NCI-H146 treated with DMSO at 0.1 percent for 48 hours (cell line): ENCODE measurements at regions not wholly inside any gene's neighbourhood (a gene's known extent, or its start where the extent isn't known, plus 50 kb on each side); places are given as distances from the start of the nearest gene placed in this dataset.
A peak's percentile ranks its signal among the peaks of the same experiment; 100 is the strongest.

Experiments
- DNase-seq: peaks from one replicate; lab custom pipeline; 2025; ENCODE audit not compliant: unreplicated experiment; lab: John Stamatoyannopoulos, UW

DNA sequence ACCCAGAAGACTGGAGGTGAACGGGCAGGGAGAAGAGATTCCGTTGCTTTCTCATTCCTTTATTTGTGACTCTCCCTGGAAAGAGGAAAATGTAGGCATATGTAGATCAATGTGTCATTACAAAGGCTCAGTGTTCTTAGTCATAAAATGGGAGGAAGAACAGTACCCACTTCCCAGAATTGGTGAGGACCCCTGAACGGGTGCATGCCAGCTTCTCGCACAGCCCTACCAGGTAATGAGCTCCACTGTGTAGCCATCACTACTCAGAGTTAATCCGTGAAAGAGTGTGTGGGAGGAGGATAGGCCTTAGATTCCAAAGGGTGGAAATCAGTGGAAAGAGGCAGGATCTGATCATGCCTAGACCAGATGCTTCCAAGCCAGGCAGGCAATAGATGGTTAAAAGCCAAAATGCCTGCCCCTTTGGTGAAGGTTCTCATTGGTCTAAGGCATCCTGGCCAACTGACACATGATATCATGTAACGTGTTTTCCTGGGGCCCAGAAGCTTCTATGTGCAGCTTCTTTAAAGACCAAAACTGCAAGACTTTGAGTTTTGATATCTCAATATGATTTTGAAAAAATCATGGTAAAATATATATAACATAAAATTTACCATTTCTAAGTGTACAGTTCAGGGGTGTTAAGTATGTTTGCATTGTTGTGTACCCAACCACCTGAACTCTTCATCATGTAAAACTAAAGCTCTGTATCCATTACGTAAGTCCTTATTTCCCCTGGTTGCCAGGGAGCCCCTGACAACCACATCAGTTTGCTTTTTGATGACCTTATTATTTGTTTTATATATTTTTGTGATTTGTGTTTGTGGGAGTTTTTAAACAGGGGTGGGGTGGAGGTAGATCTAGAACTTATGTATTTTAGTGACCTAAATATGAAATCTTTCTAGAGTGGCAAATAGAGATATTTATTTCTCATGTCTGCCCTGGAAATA lies 402.2 kb upstream of the CFAP20DC start:
- DNase-seq = no peak

DNA sequence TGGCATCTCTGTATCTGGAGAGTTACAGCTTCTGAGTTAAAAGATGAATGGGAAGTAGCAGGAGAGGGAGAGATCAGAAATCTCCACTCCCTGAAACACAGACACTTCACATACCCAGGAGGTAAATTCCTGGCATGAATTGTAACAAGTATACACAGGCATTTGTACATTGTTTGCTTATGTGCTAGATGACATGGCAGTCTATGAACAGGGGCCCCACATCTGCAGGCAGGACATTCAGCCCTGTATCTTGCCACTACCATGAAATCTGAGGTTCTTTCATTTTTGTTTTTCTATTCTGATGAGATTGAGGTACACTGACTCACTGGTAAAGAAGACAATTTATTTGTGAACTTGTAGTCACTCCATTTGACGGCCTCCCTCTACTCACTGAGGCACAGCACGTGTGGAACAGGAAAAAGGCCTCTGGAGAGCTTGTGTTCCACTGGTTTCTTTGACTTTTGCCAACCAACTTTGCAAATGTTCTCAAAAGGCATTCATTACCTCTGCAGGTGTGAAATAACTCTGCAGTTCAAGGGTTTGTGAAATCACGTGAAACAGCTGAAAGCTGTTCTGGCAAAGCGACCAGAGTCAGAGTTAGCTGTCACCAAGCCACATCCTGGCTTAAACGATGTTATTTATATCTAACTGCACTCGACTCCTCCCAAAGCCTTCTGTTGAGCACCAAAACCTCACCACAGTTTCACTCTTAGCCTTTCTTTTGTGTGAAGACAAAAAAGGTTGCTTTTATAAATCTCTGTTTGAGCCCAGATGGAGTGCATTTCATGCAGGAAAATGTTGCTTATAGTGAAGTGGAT lies 401.3 kb upstream of the CFAP20DC start:
- DNase-seq = no peak

GRCh38 chr3:59450437-59450836 lies 400.6 kb upstream of the CFAP20DC start:
- DNase-seq = no peak

GRCh38 chr3:59446775-59447465 lies 397.1 kb upstream of the CFAP20DC start:
- DNase-seq = peak; percentile 96

- DNase-seq = no peak
Measured at GRCh38 chr3:59444676-59445075, 394.9 kb upstream of the CFAP20DC start.

DNA sequence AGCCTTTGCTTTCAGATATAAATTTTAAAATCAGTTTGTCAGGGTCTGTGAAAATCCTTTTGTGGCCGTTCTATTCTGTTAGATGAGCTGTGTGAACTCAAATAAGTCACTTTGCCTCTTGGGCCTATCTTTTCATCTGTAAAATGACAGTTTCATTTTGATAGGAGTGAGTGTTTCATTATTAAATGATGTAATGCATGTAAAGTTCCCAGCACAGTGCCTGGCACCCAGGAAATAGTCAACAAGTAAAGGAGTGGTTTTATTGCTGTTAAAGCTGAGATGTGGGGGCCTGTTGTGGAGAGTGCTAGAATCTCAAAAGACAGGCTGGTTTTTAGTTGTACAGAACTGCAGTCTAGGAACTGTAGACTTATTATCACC lies 394.5 kb upstream of the CFAP20DC start:
- no peak for DNase-seq

GRCh38 chr3:59443618-59444293 lies 393.9 kb upstream of the CFAP20DC start:
- no peak for DNase-seq

GRCh38 chr3:59442046-59442445 lies 392.2 kb upstream of the CFAP20DC start:
- no peak for DNase-seq

DNA sequence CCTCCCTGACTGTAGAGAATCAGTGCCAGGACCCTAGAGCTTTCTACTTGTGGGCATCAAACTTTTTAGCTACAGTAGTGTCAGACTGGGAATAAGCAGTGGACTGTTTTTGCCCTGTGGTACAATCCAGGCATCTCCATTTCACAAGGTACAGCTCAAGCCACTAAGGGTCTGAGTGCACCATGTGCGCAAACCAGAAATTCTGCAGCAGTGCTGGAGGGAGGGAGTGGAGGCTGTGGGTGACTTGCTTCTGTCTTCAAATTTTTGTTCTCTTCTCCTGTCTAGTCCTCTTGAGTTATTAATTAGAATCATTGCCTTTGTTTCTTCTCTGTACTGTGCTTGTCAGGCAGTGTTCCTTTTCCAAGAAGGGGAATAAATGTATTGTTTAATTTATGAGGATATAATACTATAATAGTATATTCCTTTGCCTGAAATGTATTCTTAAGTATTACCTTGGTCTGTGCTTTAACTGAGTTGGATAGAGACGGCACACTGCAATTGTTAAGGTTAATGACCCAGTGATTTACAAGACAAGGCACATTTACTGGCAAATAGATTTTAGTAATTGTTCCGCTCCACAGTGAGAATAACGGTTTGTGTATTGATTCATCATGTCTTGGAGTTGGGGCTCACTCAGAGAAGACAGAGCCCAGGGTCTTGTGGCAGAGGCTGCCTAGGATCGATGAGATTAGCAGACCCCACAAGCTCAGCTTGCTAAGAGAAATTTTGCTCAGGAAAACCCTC lies 390.6 kb upstream of the CFAP20DC start:
- no peak for DNase-seq

DNA sequence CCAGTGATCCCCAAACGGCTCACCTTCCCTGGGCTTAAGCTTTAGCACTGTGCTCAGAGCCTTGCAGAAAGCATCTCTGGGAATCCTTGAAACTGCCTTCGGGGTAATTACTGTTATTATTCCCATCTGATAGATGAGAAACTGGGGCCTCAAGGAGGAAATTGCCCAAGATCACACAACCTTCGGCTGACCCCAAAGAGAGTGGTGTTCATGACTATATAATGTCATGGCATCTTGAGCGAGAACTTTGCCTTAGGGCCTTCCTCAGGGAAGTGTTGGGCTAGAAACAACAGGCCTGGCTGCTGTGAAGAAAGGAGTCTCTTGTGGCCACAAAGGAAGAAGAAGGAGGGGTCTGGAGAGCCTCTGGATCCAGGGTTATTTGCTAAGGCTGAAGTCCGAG lies 388.7 kb upstream of the CFAP20DC start:
- DNase-seq = no peak

DNA sequence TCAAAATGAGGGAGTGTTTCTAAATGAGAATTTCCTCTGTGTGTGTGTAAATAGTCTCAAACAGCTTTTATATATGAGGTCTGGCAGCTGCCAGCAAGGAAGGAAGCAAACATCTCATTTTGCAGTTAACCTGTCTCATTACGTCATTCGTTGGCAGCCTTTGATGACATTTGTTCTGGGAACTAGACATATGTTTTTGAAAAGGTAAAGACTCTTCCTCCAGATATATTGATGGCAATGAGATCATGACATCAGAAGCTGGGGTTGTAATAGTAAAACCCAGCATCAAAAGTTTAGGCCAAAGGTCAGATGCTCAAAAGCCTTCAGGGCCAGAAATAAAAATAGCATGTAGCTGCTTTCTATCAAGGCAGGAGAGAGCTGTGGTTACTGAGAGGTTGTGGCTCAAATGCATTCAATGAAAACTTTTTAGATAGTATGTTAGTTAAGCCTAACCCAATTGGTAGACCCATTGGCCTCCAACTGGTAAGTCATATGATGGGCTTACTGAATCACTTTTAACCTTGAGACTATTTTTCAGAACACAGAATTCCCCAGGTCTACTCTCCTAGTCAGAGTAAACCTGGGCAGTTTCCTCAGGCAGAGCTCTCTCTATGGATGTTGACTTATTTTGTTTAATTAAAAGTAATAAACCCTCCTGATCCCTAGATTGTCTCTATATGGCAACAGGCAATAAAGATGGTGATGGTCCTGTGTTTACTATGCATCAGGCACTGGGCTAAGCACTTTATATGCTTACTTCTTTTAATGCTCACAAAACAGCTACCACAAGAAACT lies 386.5 kb upstream of the CFAP20DC start:
- DNase-seq = no peak

- no peak for DNase-seq
Measured at GRCh38 chr3:59433546-59433945, 383.7 kb upstream of the CFAP20DC start.

- no peak for DNase-seq
Measured at GRCh38 chr3:59432665-59433064, 382.8 kb upstream of the CFAP20DC start.

- DNase-seq = no peak
Measured at GRCh38 chr3:59430341-59430740, 380.5 kb upstream of the CFAP20DC start.

GRCh38 chr3:59429198-59429597 lies 379.4 kb upstream of the CFAP20DC start:
- DNase-seq = no peak

DNA sequence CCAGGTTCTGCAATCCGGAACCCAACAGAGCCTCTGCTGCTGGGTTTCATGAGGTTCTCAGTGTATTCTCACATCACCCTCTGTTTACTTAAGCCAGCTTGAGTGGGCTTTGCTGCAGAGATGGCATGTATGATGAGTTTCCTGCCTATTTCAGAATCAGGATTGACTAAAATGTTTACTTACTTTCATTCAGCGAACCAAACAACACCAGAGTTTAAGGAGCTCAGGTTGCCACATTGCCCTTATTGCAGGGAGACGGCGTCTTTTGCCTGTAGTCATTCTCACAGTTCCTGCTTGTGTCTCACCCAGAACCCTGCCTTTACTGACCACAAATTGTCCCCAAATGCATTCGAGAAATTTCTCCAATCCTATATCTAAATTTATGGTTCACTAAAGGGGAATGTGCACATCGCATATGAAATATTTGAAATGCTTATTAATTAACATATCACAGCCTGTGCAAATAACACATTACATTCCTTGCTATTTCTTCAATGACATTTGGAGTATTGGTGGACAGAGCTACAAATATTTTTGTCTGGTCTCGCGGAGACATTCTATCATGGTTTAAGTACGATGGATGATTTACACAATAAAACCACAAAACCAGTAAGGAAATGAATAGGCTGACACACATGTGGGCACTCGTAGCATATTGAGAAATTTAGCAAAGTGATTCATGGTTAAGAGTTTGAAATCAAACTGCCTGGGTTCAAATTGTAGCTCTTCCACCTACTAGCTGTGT lies 377.2 kb upstream of the CFAP20DC start:
- no peak for DNase-seq

- DNase-seq = no peak
Measured at GRCh38 chr3:59425942-59426341, 376.1 kb upstream of the CFAP20DC start.

- DNase-seq = no peak
Measured at GRCh38 chr3:59425371-59425770, 375.5 kb upstream of the CFAP20DC start.
